HEK293 (cell line): ENCODE measurements at regions not wholly inside any gene's neighbourhood (a gene's known extent, or its start where the extent isn't known, plus 50 kb on each side); places are given as distances from the start of the nearest gene placed in this dataset.

ENCODE experiments used
- CTCF ChIA-PET: fragments of 350-600 bp; formaldehyde crosslinking; extraction: SDS; loops from one replicate; lab custom pipeline; 2021; ENCODE audit warnings: antibody characterized with exemption; lab: Yijun Ruan, JAX
- POLR2A ChIA-PET: fragments of 300-600 bp; formaldehyde crosslinking; extraction: SDS; loops from one replicate; lab custom pipeline; 2020; ENCODE audit warnings: antibody characterized with exemption, inconsistent platforms; lab: Yijun Ruan, JAX
- H3K27ac ChIP-seq: fragments of 200-500 bp; sonication (Bioruptor generic); 2 replicates; pipeline ENCODE4 v1.5.1; 2014; ENCODE audit warnings: low read depth, low read length, control low read depth, inconsistent platforms; ENCODE audit errors: extremely low read depth
- H3K36me3 ChIP-seq, 2 experiments: fragments of 200-500 bp in 1 of 2; sonication (Bioruptor generic) in 1 of 2; 1 replicate in 1 of 2; 2 replicates in 1 of 2; pipeline ENCODE4 v1.5.1; 2014 to 2017; ENCODE audit warnings: inconsistent platforms in 2 of 2, low read length in 2 of 2; ENCODE audit not compliant: control insufficient read depth in 2 of 2, insufficient read depth in 1 of 2
- H3K4me1 ChIP-seq: fragments of 200-500 bp; sonication (Bioruptor generic); 2 replicates; pipeline ENCODE4 v1.5.1; 2014; ENCODE audit warnings: mild to moderate bottlenecking, low read length, inconsistent platforms; ENCODE audit not compliant: control insufficient read depth, insufficient read depth
- H3K4me3 ChIP-seq: 2 replicates; pipeline ENCODE4 v1.5.1; 2011; ENCODE audit warnings: low read depth, mild to moderate bottlenecking, control low read depth, low read length, moderate library complexity
- H3K9me3 ChIP-seq: fragments of 200-500 bp; sonication (Bioruptor generic); 2 replicates; pipeline ENCODE4 v1.5.1; 2014; ENCODE audit warnings: low read depth, low read length, inconsistent platforms; ENCODE audit not compliant: control insufficient read depth, insufficient read depth
- AEBP2 ChIP-seq: fragments of 450-650 bp; formaldehyde crosslinking; IDR thresholded peaks from 2 replicates; pipeline ENCODE4 v1.5.1; 2016; ENCODE audit warnings: missing biosample characterization, missing genetic modification characterization, borderline replicate concordance
- EGR2 ChIP-seq: fragments of 450-650 bp; formaldehyde crosslinking; IDR thresholded peaks from 2 replicates; pipeline ENCODE4 v1.5.1; 2016; ENCODE audit warnings: low read depth, missing biosample characterization, missing genetic modification characterization
- ELK4 ChIP-seq: IDR thresholded peaks from 2 replicates; pipeline ENCODE4 v1.6.1; 2011; ENCODE audit warnings: mild to moderate bottlenecking, low read depth, low read length, borderline replicate concordance
- KLF10 ChIP-seq: fragments of 450-650 bp; IDR thresholded peaks from 2 replicates; pipeline ENCODE4 v1.5.1; 2018; ENCODE audit warnings: missing biosample characterization, mild to moderate bottlenecking, missing genetic modification characterization
- PRDM2 ChIP-seq: fragments of 450-650 bp; formaldehyde crosslinking; IDR thresholded peaks from 2 replicates; pipeline ENCODE4 v1.5.1; 2016; ENCODE audit warnings: missing biosample characterization, missing genetic modification characterization, borderline replicate concordance
- ZFP41 ChIP-seq: fragments of 450-650 bp; formaldehyde crosslinking; IDR thresholded peaks from 2 replicates; pipeline ENCODE4 v1.5.1; 2016; ENCODE audit warnings: missing biosample characterization, missing genetic modification characterization, borderline replicate concordance
- ZNF114 ChIP-seq: fragments of 450-650 bp; formaldehyde crosslinking; IDR thresholded peaks from 2 replicates; pipeline ENCODE4 v1.5.0; 2017; ENCODE audit warnings: missing biosample characterization, missing genetic modification characterization
- ZNF132 ChIP-seq: fragments of 450-650 bp; formaldehyde crosslinking; IDR thresholded peaks from 2 replicates; pipeline ENCODE4 v1.5.1; 2017; ENCODE audit warnings: missing biosample characterization, missing genetic modification characterization, borderline replicate concordance
- ZNF146 ChIP-seq: fragments of 450-650 bp; formaldehyde crosslinking; IDR thresholded peaks from 2 replicates; pipeline ENCODE4 v1.5.1; 2016; ENCODE audit warnings: missing biosample characterization, missing genetic modification characterization
- ZNF174 ChIP-seq: fragments of 450-650 bp; formaldehyde crosslinking; IDR thresholded peaks from 2 replicates; pipeline ENCODE4 v1.5.0; 2017; ENCODE audit warnings: missing biosample characterization, mild to moderate bottlenecking, missing genetic modification characterization
- ZNF175 ChIP-seq: fragments of 450-650 bp; formaldehyde crosslinking; IDR thresholded peaks from 2 replicates; pipeline ENCODE4 v1.5.1; 2016; ENCODE audit warnings: missing biosample characterization, missing genetic modification characterization
- ZNF184 ChIP-seq: fragments of 450-650 bp; IDR thresholded peaks from 2 replicates; pipeline ENCODE4 v1.5.1; 2018; ENCODE audit warnings: missing biosample characterization, mild to moderate bottlenecking, missing genetic modification characterization
- ZNF214 ChIP-seq: fragments of 450-650 bp; formaldehyde crosslinking; IDR thresholded peaks from 2 replicates; pipeline ENCODE4 v1.5.1; 2017; ENCODE audit warnings: missing biosample characterization, mild to moderate bottlenecking, missing genetic modification characterization, borderline replicate concordance
- ZNF248 ChIP-seq: fragments of 450-650 bp; formaldehyde crosslinking; IDR thresholded peaks from 2 replicates; pipeline ENCODE4 v1.5.1; 2017; ENCODE audit warnings: missing biosample characterization, missing genetic modification characterization
- ZNF426 ChIP-seq: fragments of 450-650 bp; formaldehyde crosslinking; IDR thresholded peaks from 2 replicates; pipeline ENCODE4 v1.5.1; 2017; ENCODE audit warnings: missing biosample characterization, missing genetic modification characterization, mild to moderate bottlenecking, inconsistent platforms, moderate library complexity
- ZNF48 ChIP-seq: fragments of 450-650 bp; formaldehyde crosslinking; IDR thresholded peaks from 2 replicates; pipeline ENCODE4 v1.5.1; 2016; ENCODE audit warnings: missing biosample characterization, missing genetic modification characterization
- ZNF514 ChIP-seq: fragments of 450-650 bp; formaldehyde crosslinking; IDR thresholded peaks from 2 replicates; pipeline ENCODE4 v1.5.1; 2016; ENCODE audit warnings: missing biosample characterization, missing genetic modification characterization
- ZNF518A ChIP-seq: fragments of 450-650 bp; formaldehyde crosslinking; conservative IDR thresholded peaks from 2 replicates; pipeline ENCODE4 v1.5.1; 2016; ENCODE audit warnings: low read depth, missing biosample characterization, missing genetic modification characterization
- ZNF529 ChIP-seq: fragments of 450-650 bp; formaldehyde crosslinking; IDR thresholded peaks from 2 replicates; pipeline ENCODE4 v1.5.1; 2017; ENCODE audit warnings: missing genetic modification characterization, missing biosample characterization; ENCODE audit not compliant: insufficient replicate concordance
- ZNF558 ChIP-seq: fragments of 450-650 bp; formaldehyde crosslinking; IDR thresholded peaks from 2 replicates; pipeline ENCODE4 v1.5.1; 2016; ENCODE audit warnings: missing biosample characterization, missing genetic modification characterization
- ZNF658 ChIP-seq: fragments of 450-650 bp; formaldehyde crosslinking; IDR thresholded peaks from 2 replicates; pipeline ENCODE4; 2016; ENCODE audit warnings: missing biosample characterization, missing genetic modification characterization
- ZNF664 ChIP-seq: fragments of 450-650 bp; formaldehyde crosslinking; IDR thresholded peaks from 2 replicates; pipeline ENCODE4 v1.5.1; 2016; ENCODE audit warnings: missing biosample characterization, missing genetic modification characterization
- ZNF670 ChIP-seq: fragments of 450-650 bp; formaldehyde crosslinking; IDR thresholded peaks from 2 replicates; pipeline ENCODE4 v1.5.1; 2016; ENCODE audit warnings: missing biosample characterization, missing genetic modification characterization, low read depth
- ZNF747 ChIP-seq: fragments of 450-650 bp; formaldehyde crosslinking; IDR thresholded peaks from 2 replicates; pipeline ENCODE4 v1.5.1; 2016; ENCODE audit warnings: missing biosample characterization, missing genetic modification characterization
- ZNF777 ChIP-seq: fragments of 450-650 bp; formaldehyde crosslinking; IDR thresholded peaks from 2 replicates; pipeline ENCODE4 v1.5.1; 2017; ENCODE audit warnings: missing biosample characterization, missing genetic modification characterization, borderline replicate concordance
- ZSCAN18 ChIP-seq: fragments of 450-650 bp; formaldehyde crosslinking; IDR thresholded peaks from 2 replicates; pipeline ENCODE4 v1.5.1; 2016; ENCODE audit warnings: missing biosample characterization, missing genetic modification characterization
- ZSCAN23 ChIP-seq: fragments of 450-650 bp; formaldehyde crosslinking; IDR thresholded peaks from 2 replicates; pipeline ENCODE4 v1.5.1; 2016; ENCODE audit warnings: missing biosample characterization, missing genetic modification characterization

- TF ChIP-seq AEBP2 = no peak
- no peak for TF ChIP-seq ZSCAN23 (tag by site-specific recombination)
- no peak for TF ChIP-seq ZNF248
- no peak for TF ChIP-seq ZFP41
- no peak for TF ChIP-seq ZSCAN18 (tag by site-specific recombination)
- TF ChIP-seq ZNF184 (tag by site-specific recombination) = no peak
- no peak for TF ChIP-seq ZNF558 (tag by site-specific recombination)
These were observed 451.1 kb downstream of the SH2D4B start (continued) for GRCh38 chr10:80988755-80989154.

GRCh38 chr10:80996615-80997193, 459.0 kb downstream of the SH2D4B start:
- CTCF ChIA-PET = interaction anchor here (0.6 kb wide), 1 partner anchor 75 kb away, joined by 3 read pairs; no protein-coding TSS in a partner anchor

GRCh38 chr10:81000781-81001180, 463.1 kb downstream of the SH2D4B start:
- H3K9me3 ChIP-seq = no peaks in the 10 kb centered on the region
- ChIA-PET CTCF (interaction anchor here (1.2 kb wide), 1 partner anchor 18 kb away, joined by 3 read pairs; no protein-coding TSS in a partner anchor), POLR2A (no interaction called here)
- no peak overlapping the region for H3K27ac ChIP-seq
- H3K4me1 ChIP-seq = no peaks in the 10 kb centered on the region
- TF ChIP-seq ZNF664 (tag by site-specific recombination) = no peak
- no peak for TF ChIP-seq ZNF114 (tag by site-specific recombination)
- no peak for TF ChIP-seq PRDM2 (tag by site-specific recombination)
- TF ChIP-seq ZNF174 (tag by site-specific recombination) = no peak
- no peak for TF ChIP-seq ZNF658 (tag by site-specific recombination)
- TF ChIP-seq ELK4 = no peak
- no peak for TF ChIP-seq ZNF518A
- no peaks in the 10 kb centered on the region for H3K36me3 ChIP-seq
- H3K4me3 ChIP-seq = no peak overlapping the region

More at GRCh38 chr10:80996615-80997193, 459.0 kb downstream of the SH2D4B start:
- no peak overlapping the region for H3K4me3 ChIP-seq
- POLR2A ChIA-PET = no interaction called here
- no peaks in the 10 kb centered on the region for H3K36me3 ChIP-seq
- no peaks in the 10 kb centered on the region for H3K9me3 ChIP-seq
- TF ChIP-seq ZNF529 (tag by site-specific recombination) = no peak
- TF ChIP-seq ZNF132 (tag by site-specific recombination) = no peak
- TF ChIP-seq ZNF670 (tag by site-specific recombination) = no peak
- TF ChIP-seq ZNF426 (tag by site-specific recombination) = no peak
- no peak for TF ChIP-seq KLF10 (tag by site-specific recombination)
- no peak for TF ChIP-seq ZNF777
- TF ChIP-seq ZNF175 (tag by site-specific recombination) = no peak
- no peak for TF ChIP-seq ZNF214 (tag by site-specific recombination)
- TF ChIP-seq ZNF747 (tag by site-specific recombination) = no peak
- TF ChIP-seq ZNF146 (tag by site-specific recombination) = no peak
- TF ChIP-seq ZNF48 (tag by site-specific recombination) = no peak
- no peak for TF ChIP-seq ZNF514 (tag by site-specific recombination)
- no peak for TF ChIP-seq EGR2 (tag by site-specific recombination)
- no peaks in the 10 kb centered on the region for H3K4me1 ChIP-seq
- H3K27ac ChIP-seq = no peak overlapping the region
